GM19455 (cell line): ENCODE measurements at regions not wholly inside any gene's neighbourhood (a gene's known extent, or its start where the extent isn't known, plus 50 kb on each side); places are given as distances from the start of the nearest gene placed in this dataset.

Experiments
- ATAC-seq: cut with Tn5 transposase; IDR thresholded peaks from one replicate; pipeline ENCODE4 v1.9.1; 2021; ENCODE audit not compliant: unreplicated experiment

DNA sequence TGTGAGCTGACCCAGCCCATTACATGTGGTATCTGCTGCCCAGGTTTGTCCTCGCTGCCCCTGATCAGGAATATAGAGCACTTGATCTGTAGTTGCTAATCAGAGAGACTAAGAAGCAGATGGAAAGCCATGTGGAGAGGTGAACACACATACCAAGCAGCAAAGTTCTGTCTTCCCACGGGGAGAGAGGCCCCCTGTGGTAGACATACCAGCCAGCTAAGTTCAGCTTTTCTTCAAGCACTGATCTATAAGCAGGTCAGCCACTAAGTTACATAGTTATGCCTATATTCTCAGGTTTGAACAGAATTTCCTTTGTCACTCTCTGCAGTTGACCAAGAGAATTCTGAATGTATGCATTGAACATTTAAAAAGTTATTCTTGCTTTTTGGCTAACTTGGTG is 76.4 kb downstream of the DDX3Y start:
- ATAC-seq = no peak

- ATAC-seq = no peak
Observed at GRCh38 chrY:12982249-12982829, 77.7 kb downstream of the DDX3Y start.

DNA sequence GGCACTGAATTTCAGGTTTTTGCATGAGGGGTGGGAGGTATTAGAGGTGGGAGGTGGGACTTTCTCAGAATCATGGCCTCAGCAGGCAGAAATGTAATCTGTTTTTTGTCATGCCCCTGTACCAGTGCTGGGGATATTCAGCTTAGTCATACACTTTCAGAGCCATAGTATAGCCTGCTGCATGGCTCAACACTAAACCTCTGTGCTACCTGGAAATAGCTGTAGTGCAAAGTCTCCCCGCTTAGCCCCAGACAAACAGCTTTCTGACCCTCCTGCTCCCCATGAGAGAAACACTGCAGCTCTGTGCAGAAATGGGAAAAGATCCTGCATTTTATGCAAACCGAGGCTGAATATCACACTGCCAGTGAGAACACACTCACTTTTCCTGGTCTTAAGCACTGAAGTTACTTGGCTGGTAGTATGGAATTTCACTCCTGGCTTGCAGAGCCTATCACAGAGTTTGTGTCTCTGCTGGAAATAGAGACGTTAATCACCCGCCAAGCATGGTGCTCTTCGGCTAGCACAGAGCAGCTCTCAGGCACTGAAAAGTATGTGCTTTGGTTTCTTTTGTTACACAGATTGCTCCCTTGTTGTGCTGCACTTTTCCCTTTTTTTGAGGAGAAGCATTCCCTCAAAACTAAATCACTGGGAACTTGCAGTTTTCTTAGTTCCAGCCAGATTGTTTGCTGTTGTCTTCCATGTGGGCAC is 80.1 kb downstream of the DDX3Y start:
- no peak for ATAC-seq

GRCh38 chrY:13017493-13017892 is 112.8 kb downstream of the DDX3Y start:
- ATAC-seq = no peak

GRCh38 chrY:13019486-13019885 is 114.8 kb downstream of the DDX3Y start:
- ATAC-seq = no peak

DNA sequence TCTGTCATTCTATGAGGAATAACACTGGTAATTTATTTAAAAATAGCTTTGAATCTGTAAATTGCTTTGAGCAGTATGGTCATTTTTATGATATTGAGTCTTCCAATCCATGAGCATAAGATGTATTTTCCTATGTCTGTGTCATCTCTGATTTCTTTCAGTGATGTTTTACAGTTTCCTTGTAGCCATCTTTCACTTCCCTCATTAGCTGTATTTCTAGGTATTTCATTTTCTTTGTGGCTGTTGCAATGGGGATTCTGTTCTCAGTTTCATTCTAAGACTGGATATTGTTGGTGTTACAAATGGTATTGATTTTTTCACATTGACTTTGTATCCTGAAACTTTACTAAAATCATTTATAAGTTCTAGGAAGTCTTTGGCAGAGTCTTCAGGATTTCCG is 116.2 kb downstream of the DDX3Y start:
- no peak for ATAC-seq

DNA sequence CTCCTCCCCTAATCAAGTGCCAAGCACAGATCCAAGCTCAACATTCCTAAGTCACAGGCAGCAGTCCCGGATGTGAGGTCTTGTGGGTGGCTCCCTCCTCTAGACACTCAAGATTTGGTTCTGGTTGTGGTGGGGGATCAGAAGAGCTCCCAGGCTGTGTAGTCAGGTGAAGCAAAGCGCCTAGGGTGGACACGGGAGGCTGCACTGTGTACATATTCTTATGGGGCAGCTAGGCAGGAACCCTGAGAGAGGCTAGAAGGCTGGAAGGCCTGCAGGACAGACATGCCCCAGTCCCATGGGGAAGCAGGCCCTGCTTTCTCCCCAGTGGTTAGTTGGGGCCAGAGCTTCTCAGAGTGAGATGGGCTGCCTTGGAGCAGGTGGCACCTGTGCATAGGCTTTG is 118.9 kb downstream of the DDX3Y start:
- no peak for ATAC-seq

- ATAC-seq = no peak
Observed at GRCh38 chrY:13024447-13024846, 119.8 kb downstream of the DDX3Y start.

DNA sequence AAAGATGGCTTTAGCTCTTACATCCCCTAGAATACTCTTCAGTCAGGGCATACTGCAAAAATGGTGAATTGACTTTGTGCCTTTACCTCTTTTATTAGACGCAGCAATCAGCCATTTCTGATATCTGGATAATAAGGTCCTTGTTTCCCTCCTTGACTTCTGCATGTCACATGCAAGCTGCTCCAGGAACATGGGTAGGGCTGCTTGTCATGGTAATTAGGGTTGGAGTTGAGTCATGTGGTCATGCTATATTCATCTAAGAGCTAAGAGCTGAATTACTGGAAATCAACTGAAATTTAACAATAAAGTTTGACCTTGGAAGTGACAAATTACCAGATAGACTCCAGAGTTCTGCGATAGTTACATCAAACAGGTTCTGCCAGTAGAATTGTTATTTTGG is 122.2 kb downstream of the DDX3Y start:
- no peak for ATAC-seq

DNA sequence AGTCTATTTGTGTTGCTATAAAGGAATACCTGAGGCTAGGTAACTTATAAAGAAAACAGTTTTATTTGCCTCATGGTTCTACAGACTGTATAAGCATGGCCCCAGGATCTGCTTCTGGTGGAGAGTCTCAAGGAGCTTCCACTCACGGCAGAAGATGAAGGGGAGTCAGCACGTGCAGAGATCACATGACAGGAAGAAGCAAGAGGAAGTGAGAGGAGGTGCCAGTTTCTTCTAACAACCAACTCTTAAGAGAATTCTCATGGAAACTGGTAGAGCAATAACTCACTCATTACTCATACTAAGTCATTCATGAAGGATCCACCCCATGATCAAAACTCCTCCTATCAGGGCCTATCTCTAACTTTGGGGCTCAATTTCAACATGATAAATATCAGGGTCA is 135.6 kb downstream of the DDX3Y start:
- no peak for ATAC-seq

- no peak for ATAC-seq
Observed at GRCh38 chrY:13053501-13053900, 148.8 kb downstream of the DDX3Y start.

GRCh38 chrY:13066372-13066771 is 161.7 kb downstream of the DDX3Y start:
- no peak for ATAC-seq

DNA sequence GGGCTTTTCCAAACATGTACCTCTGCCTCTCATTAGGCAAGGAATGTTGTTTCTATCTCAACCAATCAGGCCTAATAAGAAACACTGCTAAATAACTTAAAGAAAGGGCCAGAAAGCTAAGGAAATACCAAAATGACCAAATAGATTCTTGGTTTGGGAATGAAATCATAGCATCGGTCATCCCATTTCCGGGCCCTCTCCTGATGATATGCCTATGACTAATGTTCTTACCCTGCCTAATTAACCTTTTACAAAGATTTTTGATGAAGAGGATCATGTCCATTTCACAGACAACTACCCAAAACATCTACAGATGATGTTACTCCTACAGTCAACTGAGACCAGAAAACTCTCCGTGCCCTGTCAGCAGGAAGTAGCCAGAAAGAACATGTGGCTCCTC is 164.0 kb downstream of the DDX3Y start:
- ATAC-seq = no peak

- ATAC-seq = no peak
Observed at GRCh38 chrY:13069111-13069510, 164.4 kb downstream of the DDX3Y start.

DNA sequence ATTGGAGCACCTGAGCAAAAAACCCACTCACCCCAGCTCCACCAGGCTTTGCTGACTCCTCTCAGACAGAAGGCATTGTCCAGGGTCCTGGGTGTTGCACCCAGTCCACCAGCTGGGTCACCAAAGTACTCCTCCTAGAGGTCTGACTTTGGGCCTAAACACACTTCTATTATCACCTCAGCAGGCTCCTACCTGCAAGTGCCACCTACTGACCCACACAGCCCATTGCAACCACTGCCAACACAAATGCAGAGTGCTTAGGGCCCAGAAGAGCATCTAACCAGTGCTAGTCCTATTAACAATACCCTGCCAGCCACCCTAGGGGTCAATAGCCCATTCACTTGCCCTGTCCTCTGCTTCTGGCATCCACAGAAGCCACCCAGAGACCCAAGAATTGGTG is 178.1 kb downstream of the DDX3Y start:
- no peak for ATAC-seq

DNA sequence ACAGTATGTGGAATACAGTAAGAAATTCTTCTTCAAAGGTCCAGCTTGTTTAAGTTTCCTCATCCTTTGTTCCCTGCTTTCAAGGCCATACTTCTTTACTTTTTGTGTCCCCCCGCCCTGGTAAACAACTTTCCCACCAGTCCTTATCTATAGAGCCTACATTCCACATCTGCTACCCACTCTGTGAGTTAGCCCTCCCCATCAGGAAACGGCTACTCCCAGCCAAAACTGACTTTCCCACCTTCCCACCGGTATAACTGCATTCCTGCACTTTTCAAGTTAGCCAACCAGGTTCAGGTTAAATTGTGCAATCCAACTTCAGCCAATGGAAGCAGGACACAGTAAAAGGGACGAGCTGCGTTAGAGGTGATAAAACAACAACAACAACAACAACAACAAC is 186.9 kb downstream of the DDX3Y start:
- no peak for ATAC-seq

DNA sequence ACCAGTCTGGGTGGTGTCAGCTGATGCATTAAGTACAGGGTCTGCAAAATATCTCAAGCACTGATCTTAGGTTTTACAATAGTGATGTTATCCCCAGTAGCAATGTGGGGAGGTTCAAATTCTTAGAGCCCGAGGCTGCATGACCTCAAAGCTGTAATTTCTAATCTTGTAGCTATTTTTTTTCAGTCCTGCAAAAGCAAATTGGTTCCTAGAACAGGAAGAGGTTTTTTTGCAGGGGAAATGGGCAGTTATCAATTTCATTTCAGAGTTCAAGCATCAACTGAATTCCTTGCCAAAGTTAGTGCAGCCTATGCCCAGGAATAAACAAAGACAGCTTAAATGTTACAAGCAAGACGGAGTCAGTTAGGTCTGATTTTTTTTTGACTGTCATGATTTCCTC is 188.3 kb downstream of the DDX3Y start:
- no peak for ATAC-seq

DNA sequence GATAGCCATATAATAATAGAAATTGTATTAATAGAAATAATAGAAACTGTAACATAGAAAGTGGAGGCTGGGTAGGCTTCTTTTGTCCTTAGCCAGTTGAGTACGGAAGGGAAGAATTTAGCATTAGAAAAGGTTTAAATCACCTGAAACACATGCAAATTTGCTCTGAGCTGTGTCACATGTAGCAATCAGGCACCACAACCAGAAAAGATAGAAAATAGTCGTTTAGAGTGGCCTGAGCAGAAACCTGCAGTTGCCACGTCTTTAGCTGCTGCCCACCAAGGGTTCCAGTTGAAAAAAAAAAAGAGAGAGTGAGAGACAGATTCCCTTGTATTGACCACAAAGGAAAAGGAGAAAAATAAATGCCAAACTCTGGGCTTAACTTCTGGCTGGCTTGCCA is 188.8 kb downstream of the DDX3Y start:
- ATAC-seq = no peak

GRCh38 chrY:13094411-13094810 is 189.7 kb downstream of the DDX3Y start:
- no peak for ATAC-seq

DNA sequence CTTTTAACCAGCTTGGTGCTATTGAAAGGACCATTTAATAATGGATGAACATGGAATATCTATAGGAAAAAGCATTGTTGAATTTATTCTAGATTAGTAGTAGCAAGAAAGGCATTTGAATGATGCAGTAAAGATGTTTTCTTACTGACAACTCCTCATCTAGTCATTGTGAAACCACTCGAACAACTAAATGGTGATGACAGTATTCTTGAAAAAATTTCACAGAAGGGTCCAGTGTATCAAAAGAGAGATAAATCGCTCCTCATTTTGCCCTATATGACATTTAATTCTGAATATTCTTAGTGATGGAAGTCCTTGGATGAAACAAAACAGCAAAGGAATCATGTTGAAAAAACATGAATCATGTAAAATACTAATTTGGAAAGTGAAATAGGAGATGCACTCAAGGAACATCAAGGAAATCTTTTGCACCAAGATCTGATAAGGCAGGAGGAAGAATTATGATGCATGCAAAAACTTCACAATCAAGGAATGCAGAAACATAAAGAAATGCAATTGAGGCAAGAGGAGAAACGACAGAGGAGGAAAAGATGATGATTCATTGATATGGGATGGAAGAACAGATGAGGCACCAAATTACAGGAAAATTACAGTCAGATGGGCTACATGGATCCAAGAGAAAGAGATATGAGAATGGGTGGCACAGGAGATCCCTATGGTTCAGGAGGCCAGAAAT is 190.4 kb downstream of the DDX3Y start:
- ATAC-seq = no peak

DNA sequence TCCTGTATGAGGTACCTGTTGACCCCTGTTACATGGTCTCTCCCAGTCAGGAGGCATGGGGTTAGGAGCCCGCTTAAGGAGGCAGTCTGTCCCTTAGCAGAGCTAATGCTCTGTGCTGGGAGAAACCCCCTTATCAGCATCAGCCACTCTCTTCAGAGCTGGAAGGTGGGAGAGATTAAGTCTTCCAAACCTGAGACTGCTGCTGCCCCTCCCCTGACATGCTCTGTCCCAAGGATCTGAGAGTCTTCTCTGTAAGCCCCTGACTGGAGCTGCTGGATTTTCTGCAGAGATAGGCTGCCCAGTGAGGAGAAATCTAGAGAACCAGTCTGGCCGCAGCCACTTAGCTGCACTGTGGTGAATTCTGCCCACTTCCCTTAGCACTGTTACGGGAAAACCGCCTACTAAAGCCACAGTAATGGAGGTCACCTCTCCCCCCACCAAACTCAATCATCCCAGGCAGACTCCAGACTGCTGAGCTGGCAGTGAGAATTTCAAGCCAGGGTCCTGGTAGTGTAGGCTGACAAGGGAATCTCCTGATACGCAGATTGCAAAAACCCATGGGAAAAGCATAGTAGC is 222.3 kb downstream of the DDX3Y start:
- ATAC-seq = peak; percentile 84

- ATAC-seq = peak; percentile 86
Observed at GRCh38 chrY:13127476-13127875, 222.8 kb downstream of the DDX3Y start.
